RWPE2 (cell line): ENCODE measurements at regions not wholly inside any gene's neighbourhood (a gene's known extent, or its start where the extent isn't known, plus 50 kb on each side); places are given as distances from the start of the nearest gene placed in this dataset.

ENCODE experiments used
- ATAC-seq: fragments of 200-7000 bp; cut with Tn5 transposase; 3 replicates; pipeline ENCODE4 v1.9.1; 2021; ENCODE audit warnings: low read depth
- DNase-seq: peaks from one replicate; pipeline ENCODE4 v3.0.0-alpha.2; 2020; ENCODE audit warnings: low spot score
- H3K27ac ChIP-seq: fragments of 450-650 bp; 2 replicates; pipeline ENCODE4 v1.5.1; 2017; ENCODE audit warnings: mild to moderate bottlenecking; ENCODE audit not compliant: poor library complexity, severe bottlenecking
- H3K27me3 ChIP-seq: fragments of 250-450 bp; sonication (Bioruptor Pico); 2 replicates; pipeline ENCODE4 v1.5.1; 2021; ENCODE audit warnings: mild to moderate bottlenecking, moderate library complexity; ENCODE audit not compliant: insufficient read depth, poor library complexity, severe bottlenecking
- H3K36me3 ChIP-seq: fragments of 250-450 bp; sonication (Bioruptor Pico); 2 replicates; pipeline ENCODE4 v1.5.1; 2020; ENCODE audit warnings: low read depth, mild to moderate bottlenecking, moderate library complexity
- H3K4me1 ChIP-seq: fragments of 250-450 bp; sonication (Bioruptor Pico); 2 replicates; pipeline ENCODE4 v1.5.1; 2021; ENCODE audit warnings: mild to moderate bottlenecking, moderate library complexity; ENCODE audit not compliant: insufficient read depth, poor library complexity, severe bottlenecking
- H3K4me3 ChIP-seq: fragments of 250-450 bp; sonication (Bioruptor Pico); 2 replicates; pipeline ENCODE4 v1.5.1; 2021; ENCODE audit warnings: mild to moderate bottlenecking, moderate library complexity; ENCODE audit not compliant: severe bottlenecking
- H3K9me3 ChIP-seq: fragments of 250-450 bp; sonication (Bioruptor Pico); 2 replicates; pipeline ENCODE4 v1.5.1; 2021; ENCODE audit warnings: mild to moderate bottlenecking, moderate library complexity; ENCODE audit not compliant: severe bottlenecking
- TF ChIP-seq, protein P1 (sequence below): fragments of 450-650 bp; IDR thresholded peaks from one replicate; pipeline ENCODE4 v1.5.1; 2017; ENCODE audit warnings: mild to moderate bottlenecking, moderate library complexity; ENCODE audit not compliant: poor library complexity, severe bottlenecking

GRCh38 chr2:106941372-106941993, 55.5 kb upstream of the ST6GAL2 start:
- Histone ChIP-seq H3K4me3 (no peak overlapping the region), H3K9me3 (no peaks in the 10 kb centered on the region), H3K36me3 (no peaks in the 10 kb centered on the region), H3K4me1 (no peaks in the 10 kb centered on the region), H3K27me3 (no peaks in the 10 kb centered on the region), H3K27ac (no peak overlapping the region)
- ATAC-seq (no peak), DNase-seq (no peak)
- TF ChIP-seq, protein P1, sequence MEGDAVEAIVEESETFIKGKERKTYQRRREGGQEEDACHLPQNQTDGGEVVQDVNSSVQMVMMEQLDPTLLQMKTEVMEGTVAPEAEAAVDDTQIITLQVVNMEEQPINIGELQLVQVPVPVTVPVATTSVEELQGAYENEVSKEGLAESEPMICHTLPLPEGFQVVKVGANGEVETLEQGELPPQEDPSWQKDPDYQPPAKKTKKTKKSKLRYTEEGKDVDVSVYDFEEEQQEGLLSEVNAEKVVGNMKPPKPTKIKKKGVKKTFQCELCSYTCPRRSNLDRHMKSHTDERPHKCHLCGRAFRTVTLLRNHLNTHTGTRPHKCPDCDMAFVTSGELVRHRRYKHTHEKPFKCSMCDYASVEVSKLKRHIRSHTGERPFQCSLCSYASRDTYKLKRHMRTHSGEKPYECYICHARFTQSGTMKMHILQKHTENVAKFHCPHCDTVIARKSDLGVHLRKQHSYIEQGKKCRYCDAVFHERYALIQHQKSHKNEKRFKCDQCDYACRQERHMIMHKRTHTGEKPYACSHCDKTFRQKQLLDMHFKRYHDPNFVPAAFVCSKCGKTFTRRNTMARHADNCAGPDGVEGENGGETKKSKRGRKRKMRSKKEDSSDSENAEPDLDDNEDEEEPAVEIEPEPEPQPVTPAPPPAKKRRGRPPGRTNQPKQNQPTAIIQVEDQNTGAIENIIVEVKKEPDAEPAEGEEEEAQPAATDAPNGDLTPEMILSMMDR, result no peak

- Histone ChIP-seq H3K27ac (no peak overlapping the region), H3K4me3 (no peak overlapping the region), H3K27me3 (no peaks in the 10 kb centered on the region), H3K36me3 (no peaks in the 10 kb centered on the region), H3K4me1 (no peaks in the 10 kb centered on the region), H3K9me3 (no peaks in the 10 kb centered on the region)
- TF ChIP-seq, protein P1, result no peak
- DNase-seq (no peak), ATAC-seq (no peak)
These were observed 57.7 kb upstream of the ST6GAL2 start for GRCh38 chr2:106943468-106944200.

DNA sequence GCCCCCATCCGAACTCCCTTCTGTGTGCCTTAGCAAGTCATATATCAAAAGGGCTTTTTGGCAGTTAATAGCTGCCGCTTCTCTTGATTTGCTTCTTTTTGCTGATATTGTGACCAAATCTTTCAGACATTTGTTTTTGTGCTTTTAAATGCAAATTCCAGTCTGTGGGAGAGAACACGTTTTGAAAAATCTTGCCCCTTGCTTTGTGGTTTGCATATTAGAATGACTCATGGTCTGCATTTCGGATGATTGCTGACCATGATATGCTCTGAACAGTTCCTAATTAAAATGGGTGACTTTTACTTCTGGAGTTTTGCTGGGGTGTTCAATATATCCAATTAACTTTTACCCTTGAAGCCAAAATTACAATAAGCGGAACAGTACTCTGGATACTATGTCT, 58.2 kb upstream of the ST6GAL2 start:
- no peak overlapping the region for H3K4me3 ChIP-seq
- TF ChIP-seq, protein P1, result no peak
- H3K9me3 ChIP-seq, result no peaks in the 10 kb centered on the region
- H3K36me3 ChIP-seq, result no peaks in the 10 kb centered on the region
- H3K27me3 ChIP-seq, result no peaks in the 10 kb centered on the region
- ATAC-seq (no peak), DNase-seq (no peak)
- H3K27ac ChIP-seq, result no peak overlapping the region
- H3K4me1 ChIP-seq, result no peaks in the 10 kb centered on the region

- Histone ChIP-seq H3K27me3 (no peaks in the 10 kb centered on the region), H3K4me1 (no peaks in the 10 kb centered on the region), H3K4me3 (no peak overlapping the region), H3K27ac (no peak overlapping the region), H3K9me3 (no peaks in the 10 kb centered on the region), H3K36me3 (no peaks in the 10 kb centered on the region)
- TF ChIP-seq, protein P1, result no peak
- ATAC-seq, result no peak
- DNase-seq, result no peak
These were observed 62.6 kb upstream of the ST6GAL2 start for GRCh38 chr2:106948540-106948939.

- ATAC-seq (no peak), DNase-seq (no peak)
- TF ChIP-seq, protein P1, result no peak
- Histone ChIP-seq H3K27ac (no peak overlapping the region), H3K9me3 (no peaks in the 10 kb centered on the region), H3K4me3 (no peak overlapping the region), H3K36me3 (no peaks in the 10 kb centered on the region), H3K27me3 (peaks cover 3% of the 10 kb centered on the region), H3K4me1 (no peaks in the 10 kb centered on the region)
These were observed 67.3 kb upstream of the ST6GAL2 start for GRCh38 chr2:106953236-106953635.
